OCI-LY1 (cell line): ENCODE measurements at regions not wholly inside any gene's neighbourhood (a gene's known extent, or its start where the extent isn't known, plus 50 kb on each side); places are given as distances from the start of the nearest gene placed in this dataset.

ENCODE experiments used
- H2AFZ ChIP-seq: fragments of 200-600 bp; sonication (generic), shearing (Covaris generic); 2 replicates; pipeline ENCODE4 v1.6.0; 2014; ENCODE audit warnings: antibody characterized with exemption, mild to moderate bottlenecking, low read length
- H3F3A ChIP-seq: fragments of 200-600 bp; sonication (generic), shearing (Covaris generic); 2 replicates; pipeline ENCODE4 v1.6.0; 2014; ENCODE audit warnings: mild to moderate bottlenecking, antibody characterized with exemption, low read length, moderate library complexity; ENCODE audit not compliant: insufficient read depth
- H3K27ac ChIP-seq: fragments of 200-600 bp; sonication (generic); 2 replicates; pipeline ENCODE4 v1.5.1; 2014; ENCODE audit warnings: low read length, mixed run types, mild to moderate bottlenecking, low read depth; ENCODE audit not compliant: poor library complexity, severe bottlenecking
- H3K27me3 ChIP-seq: fragments of 200-600 bp; sonication (generic); 2 replicates; pipeline ENCODE4 v1.6.0; 2014; ENCODE audit warnings: antibody characterized with exemption, mild to moderate bottlenecking, low read length, moderate library complexity; ENCODE audit not compliant: insufficient read depth
- H3K36me3 ChIP-seq: fragments of 200-600 bp; sonication (generic); 2 replicates; pipeline ENCODE4 v1.6.1; 2014; ENCODE audit warnings: mild to moderate bottlenecking, antibody characterized with exemption, low read length, moderate library complexity, mixed read lengths; ENCODE audit not compliant: insufficient read depth
- H3K4me1 ChIP-seq: fragments of 200-600 bp; sonication (generic); 2 replicates; pipeline ENCODE4 v1.5.1; 2014; ENCODE audit warnings: mild to moderate bottlenecking, low read length, moderate library complexity; ENCODE audit not compliant: insufficient read depth, severe bottlenecking
- H3K4me2 ChIP-seq: fragments of 200-600 bp; sonication (generic), shearing (Covaris generic); 2 replicates; pipeline ENCODE4 v1.6.1; 2014; ENCODE audit warnings: low read length
- H3K4me3 ChIP-seq: fragments of 200-600 bp; sonication (generic); 2 replicates; pipeline ENCODE4 v1.5.1; 2014; ENCODE audit warnings: low read length, low read depth, mild to moderate bottlenecking, mixed read lengths; ENCODE audit not compliant: poor library complexity, severe bottlenecking
- H3K79me2 ChIP-seq: fragments of 200-600 bp; shearing (Covaris generic); 2 replicates; pipeline ENCODE4 v1.6.1; 2016; ENCODE audit warnings: mixed run types, low read length, mixed read lengths; ENCODE audit not compliant: insufficient read depth
- H3K9ac ChIP-seq: fragments of 200-600 bp; sonication (generic), shearing (Covaris generic); 2 replicates; pipeline ENCODE4 v1.6.1; 2014; ENCODE audit warnings: mild to moderate bottlenecking, low read length, mixed read lengths
- H3K9me2 ChIP-seq: fragments of 200-600 bp; sonication (generic), shearing (Covaris generic); 2 replicates; pipeline ENCODE4 v1.6.1; 2014; ENCODE audit warnings: low read depth, mild to moderate bottlenecking, low read length, mixed read lengths
- H3K9me3 ChIP-seq: fragments of 200-600 bp; shearing (Covaris generic); 2 replicates; pipeline ENCODE4 v1.6.1; 2014; ENCODE audit warnings: low read length, mixed read lengths
- H4K20me1 ChIP-seq: fragments of 200-600 bp; sonication (generic), shearing (Covaris generic); 2 replicates; pipeline ENCODE4 v1.6.0; 2016; ENCODE audit warnings: mild to moderate bottlenecking, low read length; ENCODE audit not compliant: insufficient read depth
- EZH2 ChIP-seq: fragments of 200-600 bp; sonication (generic), shearing (Covaris generic); IDR thresholded peaks from 2 replicates; pipeline ENCODE4 v1.8.0; 2017; ENCODE audit warnings: borderline replicate concordance, mixed run types, mild to moderate bottlenecking, antibody characterized with exemption, low read length, moderate library complexity, mixed read lengths
- TF ChIP-seq, protein P1 (sequence below): fragments of 200-600 bp; sonication (generic), shearing (Covaris generic); IDR thresholded peaks from 2 replicates; pipeline ENCODE4 v1.5.1; 2017; ENCODE audit warnings: mild to moderate bottlenecking, antibody characterized with exemption, low read length, moderate library complexity, mixed read lengths

DNA sequence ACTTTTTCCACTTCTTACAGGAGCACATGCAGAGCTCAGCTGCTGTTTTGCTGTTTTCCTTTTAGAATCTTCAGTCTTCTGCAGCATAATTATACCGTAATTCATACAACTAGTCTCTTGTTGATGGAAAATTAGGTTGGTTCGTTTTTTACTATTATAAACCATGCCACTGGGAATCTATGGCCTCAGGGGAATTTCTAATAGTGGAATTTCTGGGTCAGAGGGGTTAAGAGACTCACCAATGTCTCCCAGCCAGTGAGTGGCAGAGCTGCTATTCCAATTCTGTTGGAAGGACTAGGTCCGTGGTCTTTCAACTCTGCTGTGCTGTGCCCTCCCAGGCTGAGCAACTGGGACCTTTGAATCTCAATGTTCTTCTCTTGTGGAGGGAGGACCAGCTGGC lies 282.5 kb downstream of the ZSWIM6 start:
- H3K36me3 ChIP-seq, result no peaks in the 10 kb centered on the region

DNA sequence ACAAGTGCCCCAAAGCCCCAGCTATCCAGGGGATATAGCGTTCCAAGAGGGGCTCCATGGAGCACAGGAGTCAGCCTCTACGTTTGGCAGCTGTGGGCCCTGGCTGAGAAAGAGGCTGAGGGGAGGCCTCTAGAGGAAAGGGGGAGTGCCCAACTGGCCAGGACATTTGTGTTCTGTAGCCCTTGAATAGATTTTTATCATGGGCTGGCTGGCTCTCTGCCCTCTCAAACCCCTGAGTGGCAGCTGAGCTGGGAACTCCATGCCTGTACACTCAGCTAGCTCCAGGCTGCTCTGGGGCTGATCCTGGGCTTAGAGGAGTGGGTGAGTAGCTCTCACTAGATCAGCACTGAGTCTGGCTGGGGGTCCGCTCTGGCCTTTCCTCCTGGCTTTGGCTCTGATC lies 285.0 kb downstream of the ZSWIM6 start:
- H3K4me1 ChIP-seq, result peaks cover 7% of the 10 kb centered on the region
- H3K27ac ChIP-seq, result no peak overlapping the region
- no peaks in the 10 kb centered on the region for H3K36me3 ChIP-seq
- no peaks in the 10 kb centered on the region for H3K9me3 ChIP-seq
- H3K79me2 ChIP-seq, result no peaks in the 10 kb centered on the region
- no peak overlapping the region for H2AFZ ChIP-seq
- no peaks in the 10 kb centered on the region for H3K27me3 ChIP-seq
- H3K9me2 ChIP-seq, result no peaks in the 10 kb centered on the region
- H3K4me2 ChIP-seq, result no peak overlapping the region
- TF ChIP-seq, protein P1, sequence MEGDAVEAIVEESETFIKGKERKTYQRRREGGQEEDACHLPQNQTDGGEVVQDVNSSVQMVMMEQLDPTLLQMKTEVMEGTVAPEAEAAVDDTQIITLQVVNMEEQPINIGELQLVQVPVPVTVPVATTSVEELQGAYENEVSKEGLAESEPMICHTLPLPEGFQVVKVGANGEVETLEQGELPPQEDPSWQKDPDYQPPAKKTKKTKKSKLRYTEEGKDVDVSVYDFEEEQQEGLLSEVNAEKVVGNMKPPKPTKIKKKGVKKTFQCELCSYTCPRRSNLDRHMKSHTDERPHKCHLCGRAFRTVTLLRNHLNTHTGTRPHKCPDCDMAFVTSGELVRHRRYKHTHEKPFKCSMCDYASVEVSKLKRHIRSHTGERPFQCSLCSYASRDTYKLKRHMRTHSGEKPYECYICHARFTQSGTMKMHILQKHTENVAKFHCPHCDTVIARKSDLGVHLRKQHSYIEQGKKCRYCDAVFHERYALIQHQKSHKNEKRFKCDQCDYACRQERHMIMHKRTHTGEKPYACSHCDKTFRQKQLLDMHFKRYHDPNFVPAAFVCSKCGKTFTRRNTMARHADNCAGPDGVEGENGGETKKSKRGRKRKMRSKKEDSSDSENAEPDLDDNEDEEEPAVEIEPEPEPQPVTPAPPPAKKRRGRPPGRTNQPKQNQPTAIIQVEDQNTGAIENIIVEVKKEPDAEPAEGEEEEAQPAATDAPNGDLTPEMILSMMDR, result no peak
- TF ChIP-seq EZH2, result no peak
- no peaks in the 10 kb centered on the region for H4K20me1 ChIP-seq
- no peak overlapping the region for H3K9ac ChIP-seq
- no peak overlapping the region for H3K4me3 ChIP-seq
- H3F3A ChIP-seq, result no peaks in the 10 kb centered on the region

More for the DNA sequence above, 282.5 kb downstream of the ZSWIM6 start:
- no peaks in the 10 kb centered on the region for H3K9me2 ChIP-seq
- H4K20me1 ChIP-seq, result no peaks in the 10 kb centered on the region
- H3K27ac ChIP-seq, result no peak overlapping the region
- H3F3A ChIP-seq, result no peaks in the 10 kb centered on the region
- peaks cover 4% of the 10 kb centered on the region for H3K4me1 ChIP-seq
- no peaks in the 10 kb centered on the region for H3K27me3 ChIP-seq
- no peak overlapping the region for H3K4me2 ChIP-seq
- no peaks in the 10 kb centered on the region for H3K79me2 ChIP-seq
- no peak overlapping the region for H2AFZ ChIP-seq
- TF ChIP-seq, protein P1, result no peak
- TF ChIP-seq EZH2, result no peak
- H3K9ac ChIP-seq, result no peak overlapping the region
- no peak overlapping the region for H3K4me3 ChIP-seq
- no peaks in the 10 kb centered on the region for H3K9me3 ChIP-seq

DNA sequence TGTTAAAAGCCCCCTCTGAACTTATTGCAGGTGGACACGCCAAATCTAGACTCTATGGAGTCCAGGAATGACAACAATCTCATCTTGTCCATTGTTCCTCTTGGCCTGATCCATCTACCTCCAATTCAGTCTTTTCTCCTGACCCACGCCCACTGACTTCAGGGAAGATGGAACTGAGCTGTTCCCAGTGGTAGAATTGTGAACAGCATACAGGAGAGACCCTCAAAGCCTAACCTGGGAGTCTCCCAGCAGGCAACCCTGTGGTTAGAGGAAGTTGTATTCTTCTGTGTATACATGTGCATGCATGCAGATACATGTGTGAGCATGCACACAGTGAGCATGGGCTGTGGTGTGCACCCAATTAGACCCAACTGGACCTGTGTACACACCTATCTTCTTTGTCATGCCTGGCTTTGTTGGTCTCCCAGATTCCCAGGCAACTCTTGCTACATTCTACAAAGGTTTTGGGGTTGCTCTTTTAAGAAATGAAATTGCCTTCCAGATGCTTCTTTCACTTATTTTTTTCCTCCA lies 286.0 kb downstream of the ZSWIM6 start:
- Histone ChIP-seq H3K4me2 (no peak overlapping the region), H3K9me2 (no peaks in the 10 kb centered on the region), H3K27me3 (no peaks in the 10 kb centered on the region), H3F3A (no peaks in the 10 kb centered on the region), H3K4me1 (peaks cover 7% of the 10 kb centered on the region), H4K20me1 (no peaks in the 10 kb centered on the region), H3K9ac (no peak overlapping the region), H3K4me3 (no peak overlapping the region), H3K9me3 (no peaks in the 10 kb centered on the region), H3K79me2 (no peaks in the 10 kb centered on the region), H3K36me3 (no peaks in the 10 kb centered on the region), H2AFZ (no peak overlapping the region), H3K27ac (no peak overlapping the region)
- TF ChIP-seq, protein P1, result no peak
- no peak for TF ChIP-seq EZH2
